GM18505 (cell line): ENCODE measurements at regions not wholly inside any gene's neighbourhood (a gene's known extent, or its start where the extent isn't known, plus 50 kb on each side); places are given as distances from the start of the nearest gene placed in this dataset.
A peak's percentile ranks its signal among the peaks of the same experiment; 100 is the strongest.

ENCODE experiments used
- ATAC-seq: cut with Tn5 transposase; IDR thresholded peaks from one replicate; pipeline ENCODE4 v1.9.1; 2021; ENCODE audit not compliant: unreplicated experiment
- POLR2A ChIP-seq: IDR thresholded peaks from 4 replicates; pipeline ENCODE4 v1.6.1; 2011; ENCODE audit warnings: borderline replicate concordance; ENCODE audit not compliant: insufficient read depth, insufficient read length; ENCODE audit errors: extremely low read depth

DNA sequence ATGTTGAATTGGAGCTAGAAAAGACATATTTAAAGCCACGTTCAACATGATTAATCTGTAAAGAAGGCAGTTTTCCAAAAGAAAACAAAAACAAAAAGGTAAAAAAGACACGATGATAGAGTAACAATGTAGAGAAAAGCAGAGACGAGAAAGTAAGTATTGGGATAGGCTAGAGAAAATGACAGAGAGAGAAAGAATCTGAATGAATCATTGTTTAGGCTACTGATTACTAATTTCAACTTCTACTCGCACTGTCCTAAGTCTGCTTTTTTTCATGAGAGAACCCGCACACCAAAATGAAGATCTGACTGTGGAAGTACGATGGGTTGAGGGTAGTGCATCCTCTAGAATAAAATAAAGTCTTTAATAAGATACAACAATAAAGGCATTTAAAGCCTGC is 1599.2 kb upstream of the TMEFF2 start:
- no peak for TF ChIP-seq POLR2A
- no peak for ATAC-seq

DNA sequence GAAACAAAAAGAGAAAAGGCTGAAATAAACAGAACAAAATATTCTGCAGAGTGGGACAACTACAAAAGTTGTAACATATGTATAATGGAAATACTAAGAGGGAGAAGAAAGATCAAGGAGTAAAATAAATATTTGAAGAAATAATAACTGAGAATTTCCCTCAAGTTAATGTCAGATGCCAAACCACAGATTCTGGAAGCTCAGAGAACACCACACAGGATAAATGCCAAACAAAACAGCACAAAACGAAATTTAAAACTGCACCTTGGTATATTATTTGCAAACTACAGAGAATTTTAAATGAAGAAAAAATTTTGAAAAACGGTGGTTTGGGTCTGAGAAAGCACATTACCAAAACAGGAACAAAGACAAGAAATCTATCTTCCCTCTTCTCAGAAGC is 1588.9 kb upstream of the TMEFF2 start:
- TF ChIP-seq POLR2A: no peak
- ATAC-seq: no peak

DNA sequence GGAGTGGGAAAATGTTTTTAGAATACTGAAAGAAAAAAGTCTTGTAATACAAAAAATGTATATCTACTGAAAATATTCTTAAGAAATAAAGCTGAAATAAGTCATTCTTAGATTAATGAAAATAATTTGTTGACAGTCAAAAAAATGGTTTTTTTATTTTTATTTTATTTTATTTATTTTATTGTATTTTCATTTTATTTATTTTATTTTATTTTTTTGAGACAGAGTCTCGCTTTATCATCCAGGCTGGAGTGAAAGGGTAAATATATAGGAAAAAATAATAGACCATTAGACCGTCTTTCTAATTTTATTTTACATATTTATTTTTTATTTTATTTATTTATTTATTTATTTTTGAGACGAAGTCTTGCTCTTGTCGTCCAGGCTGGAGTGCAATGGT is 1583.6 kb upstream of the TMEFF2 start:
- no peak for TF ChIP-seq POLR2A

DNA sequence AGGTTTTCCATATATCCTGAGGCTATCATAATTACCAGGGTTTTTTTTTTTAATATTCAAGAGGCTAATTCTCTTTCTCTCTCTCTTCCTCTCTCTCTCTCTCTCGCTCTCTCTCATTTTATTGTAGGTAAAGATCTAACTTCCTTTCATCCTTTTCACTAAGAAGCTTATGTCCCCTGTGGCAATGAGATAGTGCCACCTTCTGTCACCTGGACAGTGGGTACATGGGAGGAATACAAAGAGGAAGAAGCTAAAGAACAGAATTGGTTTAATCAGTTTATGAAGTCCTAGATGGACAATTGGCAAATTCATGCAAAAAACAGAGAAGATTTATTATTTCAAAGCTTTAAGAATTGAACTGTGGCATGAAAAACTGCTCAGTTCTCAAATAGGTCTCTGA is 1582.3 kb upstream of the TMEFF2 start:
- no peak for TF ChIP-seq POLR2A
- no peak for ATAC-seq

More for the DNA sequence above, 1583.6 kb upstream of the TMEFF2 start:
- no peak for ATAC-seq

DNA sequence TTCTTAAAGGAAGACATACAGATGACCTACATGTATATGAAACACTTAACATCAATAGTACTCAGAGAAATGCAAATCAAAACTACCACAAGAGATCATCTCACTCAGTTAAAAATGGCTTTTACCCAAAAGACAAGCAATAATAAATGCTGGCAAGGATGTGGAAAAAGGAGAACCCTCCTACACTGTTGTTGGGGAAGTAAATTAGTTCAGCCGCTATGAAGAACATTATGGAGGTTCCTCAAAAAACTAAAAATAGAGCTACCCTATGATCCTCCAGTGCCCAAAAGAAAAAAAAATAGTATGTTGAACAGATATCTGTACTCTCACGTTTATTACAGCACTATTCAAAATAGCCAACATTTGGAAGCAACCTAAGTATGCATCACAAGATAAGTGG is 1579.4 kb upstream of the TMEFF2 start:
- ATAC-seq: no peak
- TF ChIP-seq POLR2A: no peak

DNA sequence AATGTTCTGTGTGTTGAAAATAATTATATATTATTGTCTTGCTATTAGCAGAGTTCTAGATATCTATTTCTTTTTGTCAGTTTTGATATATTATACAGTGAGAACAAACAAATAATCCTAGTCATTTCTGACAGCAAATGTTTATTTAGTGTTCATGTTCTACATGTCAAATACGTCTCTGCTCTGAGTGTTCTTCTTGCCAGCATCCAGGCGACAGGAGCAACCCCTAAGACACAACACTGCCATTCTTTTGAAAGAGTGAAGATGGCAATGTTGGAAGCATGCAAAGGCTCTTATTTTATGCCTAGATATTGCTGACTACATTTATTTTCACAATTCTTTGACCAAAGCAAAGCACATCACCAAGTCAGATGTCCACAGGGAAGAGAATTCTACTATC is 1556.6 kb upstream of the TMEFF2 start:
- ATAC-seq: no peak
- TF ChIP-seq POLR2A: no peak

DNA sequence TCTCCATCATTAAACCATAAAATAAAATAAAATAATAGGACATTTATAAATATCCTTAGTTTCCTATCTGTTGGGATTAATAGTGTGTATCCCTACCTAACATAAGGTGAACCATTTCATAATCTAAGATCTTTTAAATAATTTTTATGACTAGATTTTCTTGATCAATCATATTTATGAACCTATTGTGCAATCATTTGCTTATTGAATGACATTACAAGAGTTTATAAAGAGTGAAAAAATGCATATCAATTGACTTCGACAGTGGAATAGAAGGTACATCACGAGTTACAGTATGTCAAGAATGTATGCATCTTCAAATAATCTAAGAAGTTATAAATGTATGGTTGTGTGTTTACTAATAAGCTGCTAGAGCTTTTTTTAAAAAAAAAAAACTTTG is 1554.8 kb upstream of the TMEFF2 start:
- no peak for ATAC-seq
- TF ChIP-seq POLR2A: no peak

DNA sequence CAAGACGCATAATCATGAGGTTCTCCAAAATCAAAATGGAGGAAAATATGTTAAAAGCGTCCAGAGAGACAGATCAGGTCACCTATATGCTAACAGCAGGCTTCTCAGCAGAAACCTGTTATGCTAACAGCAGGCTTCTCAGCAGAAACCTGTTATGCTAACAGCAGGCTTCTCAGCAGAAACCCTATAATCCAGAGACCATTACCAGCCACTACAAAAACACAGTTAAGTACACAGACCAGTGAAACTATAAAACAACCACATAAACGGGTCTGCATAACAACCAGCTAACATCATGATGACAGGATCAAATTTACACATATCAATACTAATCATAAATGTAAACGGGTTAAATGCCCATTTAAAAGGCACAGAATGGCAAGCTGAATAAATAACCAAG is 1548.4 kb upstream of the TMEFF2 start:
- TF ChIP-seq POLR2A: no peak
- no peak for ATAC-seq

DNA sequence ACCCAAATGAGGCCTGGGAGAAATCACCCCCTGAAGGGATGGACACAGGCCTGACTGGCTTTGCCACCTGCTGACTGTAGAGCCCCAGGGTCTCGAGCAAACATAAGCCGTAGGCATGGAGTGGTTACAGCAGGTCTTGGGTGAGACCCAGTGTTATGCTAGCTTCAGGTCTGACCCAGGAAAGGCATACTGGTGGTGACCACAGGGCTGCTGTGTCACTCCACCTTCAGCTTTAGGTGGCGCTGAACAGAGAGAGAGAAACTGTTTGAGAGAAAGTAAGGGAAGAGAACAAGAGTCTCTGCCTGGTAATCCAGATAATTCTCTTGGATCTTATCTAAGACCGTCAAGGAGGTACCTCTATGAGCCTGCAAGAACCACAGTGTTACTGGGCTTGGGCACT is 1544.2 kb upstream of the TMEFF2 start:
- no peak for ATAC-seq
- TF ChIP-seq POLR2A: no peak

DNA sequence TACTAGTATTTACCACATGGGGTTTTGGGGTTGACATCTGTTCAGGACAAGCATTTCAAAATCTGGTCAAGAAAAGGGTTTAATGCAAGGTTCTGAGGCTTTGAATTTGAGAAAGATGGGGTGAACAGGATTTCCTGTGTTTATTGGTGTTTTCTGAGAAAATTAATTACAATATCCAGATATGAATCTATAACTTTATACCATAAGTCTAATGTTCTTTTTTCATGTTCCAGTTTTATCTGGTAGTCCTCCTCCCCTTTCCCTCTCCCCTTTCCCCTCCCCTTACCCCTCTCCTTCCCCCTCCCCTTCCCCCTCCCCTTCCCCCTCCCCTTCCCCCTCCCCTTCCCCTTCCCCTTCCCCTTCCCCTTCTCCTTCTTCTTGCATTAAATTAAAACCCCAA is 1518.2 kb upstream of the TMEFF2 start:
- no peak for TF ChIP-seq POLR2A

DNA sequence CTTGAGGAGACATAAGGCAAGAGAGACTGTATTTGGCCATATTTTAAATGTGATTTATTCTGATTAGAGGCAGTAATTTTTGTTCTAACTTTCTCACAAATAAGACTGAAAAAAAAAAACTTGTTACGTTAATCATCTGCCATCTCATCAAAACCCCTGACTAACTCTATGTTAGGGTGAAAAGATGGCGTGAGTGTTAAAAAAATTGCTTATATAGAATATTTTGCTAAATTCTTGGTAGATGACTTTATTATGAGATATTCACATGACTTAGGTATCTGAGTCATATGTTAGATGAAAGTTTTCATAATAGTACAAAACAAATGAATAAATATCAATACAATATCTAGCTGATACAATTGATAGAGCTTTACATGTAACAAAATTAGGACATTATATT is 1508.7 kb upstream of the TMEFF2 start:
- ATAC-seq: no peak
- TF ChIP-seq POLR2A: no peak

More for the DNA sequence above, 1518.2 kb upstream of the TMEFF2 start:
- ATAC-seq: no peak

DNA sequence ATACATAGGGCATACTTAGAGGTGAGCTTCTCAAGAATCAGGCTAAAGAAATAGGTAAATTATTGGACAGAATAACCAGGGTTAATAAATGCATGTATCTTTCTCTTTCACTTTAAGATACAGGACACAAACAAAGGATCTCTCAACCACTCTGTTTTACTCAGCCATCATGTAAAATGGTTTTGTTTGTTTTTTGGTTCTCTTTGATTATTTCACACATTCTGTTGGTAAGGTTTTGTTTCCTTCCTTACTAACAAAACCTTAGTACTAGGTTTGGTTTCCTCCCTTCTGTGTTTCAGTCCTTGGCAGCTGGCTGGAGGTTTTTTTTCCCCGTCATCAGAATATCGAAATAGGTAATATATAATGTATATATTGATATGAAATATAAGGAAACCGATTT is 1506.8 kb upstream of the TMEFF2 start:
- TF ChIP-seq POLR2A: no peak
- no peak for ATAC-seq

DNA sequence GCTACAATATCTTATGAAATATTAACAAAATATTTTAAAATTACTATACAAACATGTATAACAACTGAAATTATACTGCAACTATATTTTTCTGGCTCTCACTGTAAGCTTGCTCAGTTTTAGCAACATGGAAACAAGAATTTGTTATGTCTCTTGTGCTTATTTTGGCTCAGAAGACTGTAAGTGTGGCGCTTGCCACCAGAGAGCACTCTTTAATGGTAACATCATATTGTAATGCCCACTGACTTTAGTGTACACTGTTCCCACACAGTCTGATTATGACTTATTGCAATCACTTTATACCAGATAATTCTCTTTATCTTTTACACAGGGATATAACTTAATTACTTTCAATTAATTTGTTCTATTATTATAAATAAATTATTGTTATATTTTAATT is 1500.6 kb upstream of the TMEFF2 start:
- no peak for TF ChIP-seq POLR2A
- ATAC-seq: peak; percentile 79

DNA sequence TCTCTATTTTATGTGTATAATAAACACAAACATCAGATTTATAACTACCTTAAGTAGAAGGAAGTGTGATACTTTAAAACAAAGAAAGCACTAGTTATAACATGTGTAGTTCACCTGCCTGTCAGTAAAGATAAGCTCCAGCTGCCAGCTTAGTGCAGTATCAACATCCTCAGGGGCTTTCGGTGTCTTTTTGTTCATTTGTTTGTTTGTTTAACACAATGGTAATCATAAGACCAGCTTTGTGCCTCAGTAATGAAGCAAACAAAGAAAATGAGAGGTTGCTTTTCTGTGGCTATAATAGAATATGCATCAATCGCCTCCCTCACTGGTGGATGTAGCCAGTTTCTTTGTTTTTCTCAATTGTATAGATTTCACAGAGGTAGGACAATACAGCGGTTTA is 1499.0 kb upstream of the TMEFF2 start:
- no peak for ATAC-seq
- TF ChIP-seq POLR2A: no peak

DNA sequence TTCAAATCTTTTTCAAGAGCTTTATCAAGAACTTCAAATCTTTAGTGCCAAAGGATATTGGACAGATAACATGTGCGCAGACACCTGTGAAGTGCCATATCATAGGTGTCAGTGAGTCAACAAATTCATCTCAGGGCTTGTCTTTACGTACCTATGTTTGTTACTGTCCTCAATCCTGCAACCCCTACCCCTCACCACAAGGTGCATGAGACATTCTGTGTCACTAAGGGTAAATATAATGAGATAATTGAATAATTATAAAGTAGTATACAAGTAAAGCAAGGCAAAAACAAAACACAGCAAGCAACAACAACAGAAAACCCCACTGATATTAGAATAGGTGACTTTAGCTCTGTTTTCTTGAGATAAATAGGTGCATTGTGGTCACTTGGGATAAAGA is 1495.8 kb upstream of the TMEFF2 start:
- no peak for ATAC-seq
- TF ChIP-seq POLR2A: no peak
